ENCODE measurements at regions not wholly inside any gene's neighbourhood (a gene's known extent, or its start where the extent isn't known, plus 50 kb on each side); places are given as distances from the start of the nearest gene placed in this dataset.

DNA sequence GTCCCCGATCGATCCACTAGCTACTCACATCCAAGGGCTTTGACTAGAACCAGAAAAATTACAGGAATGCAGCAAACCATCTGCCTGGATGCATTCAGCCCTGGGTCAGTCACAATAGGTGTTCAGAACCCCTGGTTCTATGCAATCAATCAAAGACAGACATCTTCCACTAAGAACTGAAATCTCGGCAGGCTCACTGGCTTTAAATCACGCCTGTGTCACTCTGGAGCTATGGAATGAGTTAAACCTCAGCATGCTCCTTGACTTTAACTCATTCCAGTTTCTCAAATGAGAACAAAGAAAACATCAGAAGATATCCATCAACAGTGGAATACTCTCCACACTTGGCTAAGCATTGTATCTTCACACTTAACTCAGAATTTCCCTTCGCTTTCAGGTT, 68.1 kb upstream of the SPTBN1 start:
- TF ChIP-seq, protein P1, sequence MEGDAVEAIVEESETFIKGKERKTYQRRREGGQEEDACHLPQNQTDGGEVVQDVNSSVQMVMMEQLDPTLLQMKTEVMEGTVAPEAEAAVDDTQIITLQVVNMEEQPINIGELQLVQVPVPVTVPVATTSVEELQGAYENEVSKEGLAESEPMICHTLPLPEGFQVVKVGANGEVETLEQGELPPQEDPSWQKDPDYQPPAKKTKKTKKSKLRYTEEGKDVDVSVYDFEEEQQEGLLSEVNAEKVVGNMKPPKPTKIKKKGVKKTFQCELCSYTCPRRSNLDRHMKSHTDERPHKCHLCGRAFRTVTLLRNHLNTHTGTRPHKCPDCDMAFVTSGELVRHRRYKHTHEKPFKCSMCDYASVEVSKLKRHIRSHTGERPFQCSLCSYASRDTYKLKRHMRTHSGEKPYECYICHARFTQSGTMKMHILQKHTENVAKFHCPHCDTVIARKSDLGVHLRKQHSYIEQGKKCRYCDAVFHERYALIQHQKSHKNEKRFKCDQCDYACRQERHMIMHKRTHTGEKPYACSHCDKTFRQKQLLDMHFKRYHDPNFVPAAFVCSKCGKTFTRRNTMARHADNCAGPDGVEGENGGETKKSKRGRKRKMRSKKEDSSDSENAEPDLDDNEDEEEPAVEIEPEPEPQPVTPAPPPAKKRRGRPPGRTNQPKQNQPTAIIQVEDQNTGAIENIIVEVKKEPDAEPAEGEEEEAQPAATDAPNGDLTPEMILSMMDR (IDR thresholded peaks at IDR 0.05; ENCODE audit: borderline replicate concordance, extremely low read depth, low read length, poor library complexity, severe bottlenecking): no peak
- no peak for TF ChIP-seq EZH2 (IDR thresholded peaks at IDR 0.05; ENCODE audit: borderline replicate concordance, low read depth, low read length, severe bottlenecking)
